ENCODE measurements at regions not wholly inside any gene's neighbourhood (a gene's known extent, or its start where the extent isn't known, plus 50 kb on each side); places are given as distances from the start of the nearest gene placed in this dataset.

DNA sequence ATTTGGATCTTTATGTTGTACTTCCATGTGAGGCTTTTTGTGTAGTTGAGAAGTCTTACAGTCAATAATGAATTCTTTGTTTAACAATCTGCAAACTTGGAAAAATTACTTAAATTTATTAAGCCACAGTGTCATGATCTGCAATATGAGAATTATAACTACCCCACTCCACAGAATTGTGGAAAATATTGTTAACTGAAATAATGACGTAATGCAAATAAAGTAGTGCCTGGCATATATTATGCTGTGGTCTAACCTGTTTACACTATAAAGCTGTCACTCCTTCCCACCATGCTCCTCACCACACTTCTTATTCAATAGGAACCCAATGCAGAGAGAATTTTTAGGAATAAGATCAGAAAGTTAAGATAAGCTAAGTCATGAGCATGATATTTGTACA lies 632.1 kb upstream of the GALNTL6 start (continued):
- TF ChIP-seq, protein P1, sequence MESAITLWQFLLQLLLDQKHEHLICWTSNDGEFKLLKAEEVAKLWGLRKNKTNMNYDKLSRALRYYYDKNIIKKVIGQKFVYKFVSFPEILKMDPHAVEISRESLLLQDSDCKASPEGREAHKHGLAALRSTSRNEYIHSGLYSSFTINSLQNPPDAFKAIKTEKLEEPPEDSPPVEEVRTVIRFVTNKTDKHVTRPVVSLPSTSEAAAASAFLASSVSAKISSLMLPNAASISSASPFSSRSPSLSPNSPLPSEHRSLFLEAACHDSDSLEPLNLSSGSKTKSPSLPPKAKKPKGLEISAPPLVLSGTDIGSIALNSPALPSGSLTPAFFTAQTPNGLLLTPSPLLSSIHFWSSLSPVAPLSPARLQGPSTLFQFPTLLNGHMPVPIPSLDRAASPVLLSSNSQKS (CRISPR knock-in tag; IDR thresholded peaks at IDR 0.05): no peak

- Histone ChIP-seq H3K79me2 (ENCODE audit: control insufficient read depth, insufficient read depth, low read length) (no peaks in the 10 kb centered on the region), H3K27ac (ENCODE audit: extremely low read depth, low read depth, low read length) (no peak overlapping the region), H3K27me3 (ENCODE audit: control insufficient read depth in 2 of 2, insufficient read depth in 2 of 2, low read length in 2 of 2) (no peaks in the 10 kb centered on the region), H3K9me3 (replicated peaks; ENCODE audit: control insufficient read depth, insufficient read depth, low read depth, low read length) (no peaks in the 10 kb centered on the region), H3K9ac (ENCODE audit: insufficient read depth in 1 of 2, low read depth in 2 of 2, low read length in 2 of 2) (no peak overlapping the region), H3K36me3 (ENCODE audit: control insufficient read depth, insufficient read depth, low read length) (no peaks in the 10 kb centered on the region), H3K4me1 (replicated peaks in 1 of 2; ENCODE audit: control insufficient read depth in 2 of 2, insufficient read depth in 2 of 2, low read length in 2 of 2) (no peaks in the 10 kb centered on the region), H3K4me3 (no peak overlapping the region), H2AFZ (ENCODE audit: low read depth, low read length) (no peak overlapping the region), H3K9me1 (ENCODE audit: control insufficient read depth, insufficient read depth, low read length) (no peaks in the 10 kb centered on the region), H4K20me1 (replicated peaks; ENCODE audit: control insufficient read depth, insufficient read depth, low read length) (no peaks in the 10 kb centered on the region), H3K4me2 (ENCODE audit: insufficient read depth, low read length) (no peak overlapping the region)
- CTCF ChIA-PET (ENCODE audit: low intra/inter-chr PET ratio): no interaction called here
- ATAC-seq (no peak), FAIRE-seq (no peak), DNase-seq (ENCODE audit: extremely low read depth in 1 of 4, low spot score in 3 of 4) (no peak)
- in situ Hi-C loops (cut with MboI) (no loop called here), intact Hi-C loops (cut with micrococcal nuclease) (no loop called here)
- BruUV-seq (replicated peaks): no TSS peak
- TF ChIP-seq ZNF347 (CRISPR knock-in tag; IDR thresholded peaks at IDR 0.05; ENCODE audit: low read depth) (no peak), PYGO2 (tag; IDR thresholded peaks at IDR 0.05) (no peak)
- POLR2A ChIA-PET: no interaction called here
These were observed 642.5 kb upstream of the GALNTL6 start for GRCh38 chr4:171170671-171171070.

GRCh38 chr4:171169396-171169795 lies 643.8 kb upstream of the GALNTL6 start:
- no peak for DNase-seq (ENCODE audit: extremely low read depth in 1 of 4, low spot score in 3 of 4)
- intact Hi-C loops (cut with micrococcal nuclease) (no loop called here), in situ Hi-C loops (cut with MboI) (no loop called here)
- no peak for FAIRE-seq
- H3K27me3 ChIP-seq (ENCODE audit: control insufficient read depth in 2 of 2, insufficient read depth in 2 of 2, low read length in 2 of 2): no peaks in the 10 kb centered on the region
- H3K9ac ChIP-seq (ENCODE audit: insufficient read depth in 1 of 2, low read depth in 2 of 2, low read length in 2 of 2): no peak overlapping the region
- H2AFZ ChIP-seq (ENCODE audit: low read depth, low read length): no peak overlapping the region
- H3K4me2 ChIP-seq (ENCODE audit: insufficient read depth, low read length): no peak overlapping the region
- BruUV-seq (replicated peaks): no TSS peak
- 0% methylated on average over 4 of the region's 4 CpGs for WGBS (ENCODE audit: insufficient coverage, low coverage, missing lambda C conversion rate)
- H3K9me1 ChIP-seq (ENCODE audit: control insufficient read depth, insufficient read depth, low read length): no peaks in the 10 kb centered on the region
- no peak for ATAC-seq
- H3K79me2 ChIP-seq (ENCODE audit: control insufficient read depth, insufficient read depth, low read length): no peaks in the 10 kb centered on the region
- no peaks in the 10 kb centered on the region for H3K4me1 ChIP-seq (replicated peaks in 1 of 2; ENCODE audit: control insufficient read depth in 2 of 2, insufficient read depth in 2 of 2, low read length in 2 of 2)
- no peaks in the 10 kb centered on the region for H3K36me3 ChIP-seq (ENCODE audit: control insufficient read depth, insufficient read depth, low read length)
- no peaks in the 10 kb centered on the region for H4K20me1 ChIP-seq (replicated peaks; ENCODE audit: control insufficient read depth, insufficient read depth, low read length)
- no peaks in the 10 kb centered on the region for H3K9me3 ChIP-seq (replicated peaks; ENCODE audit: control insufficient read depth, insufficient read depth, low read depth, low read length)
- CTCF ChIA-PET (ENCODE audit: low intra/inter-chr PET ratio): no interaction called here
- POLR2A ChIA-PET: no interaction called here
- no peak overlapping the region for H3K27ac ChIP-seq (ENCODE audit: extremely low read depth, low read depth, low read length)
- H3K4me3 ChIP-seq: no peak overlapping the region
- TF ChIP-seq ZNF253 (CRISPR knock-in tag; conservative IDR thresholded peaks at IDR 0.05): no peak
- no peak for TF ChIP-seq PHF20 (IDR thresholded peaks at IDR 0.05; ENCODE audit: partially characterized antibody)
- no peak for TF ChIP-seq E2F4 (CRISPR knock-in tag; IDR thresholded peaks at IDR 0.05; ENCODE audit: low read depth)
- TF ChIP-seq HCFC1 (IDR thresholded peaks at IDR 0.05; ENCODE audit: low read depth, low read length): no peak
- no peak for TF ChIP-seq NFIC (IDR thresholded peaks at IDR 0.05)
- TF ChIP-seq, protein P2, sequence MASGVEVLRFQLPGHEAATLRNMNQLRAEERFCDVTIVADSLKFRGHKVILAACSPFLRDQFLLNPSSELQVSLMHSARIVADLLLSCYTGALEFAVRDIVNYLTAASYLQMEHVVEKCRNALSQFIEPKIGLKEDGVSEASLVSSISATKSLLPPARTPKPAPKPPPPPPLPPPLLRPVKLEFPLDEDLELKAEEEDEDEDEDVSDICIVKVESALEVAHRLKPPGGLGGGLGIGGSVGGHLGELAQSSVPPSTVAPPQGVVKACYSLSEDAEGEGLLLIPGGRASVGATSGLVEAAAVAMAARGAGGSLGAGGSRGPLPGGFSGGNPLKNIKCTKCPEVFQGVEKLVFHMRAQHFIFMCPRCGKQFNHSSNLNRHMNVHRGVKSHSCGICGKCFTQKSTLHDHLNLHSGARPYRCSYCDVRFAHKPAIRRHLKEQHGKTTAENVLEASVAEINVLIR (CRISPR knock-in tag; IDR thresholded peaks at IDR 0.05): no peak
- TF ChIP-seq ZNF717 (CRISPR knock-in tag; IDR thresholded peaks at IDR 0.05): no peak
- TF ChIP-seq, protein P3, sequence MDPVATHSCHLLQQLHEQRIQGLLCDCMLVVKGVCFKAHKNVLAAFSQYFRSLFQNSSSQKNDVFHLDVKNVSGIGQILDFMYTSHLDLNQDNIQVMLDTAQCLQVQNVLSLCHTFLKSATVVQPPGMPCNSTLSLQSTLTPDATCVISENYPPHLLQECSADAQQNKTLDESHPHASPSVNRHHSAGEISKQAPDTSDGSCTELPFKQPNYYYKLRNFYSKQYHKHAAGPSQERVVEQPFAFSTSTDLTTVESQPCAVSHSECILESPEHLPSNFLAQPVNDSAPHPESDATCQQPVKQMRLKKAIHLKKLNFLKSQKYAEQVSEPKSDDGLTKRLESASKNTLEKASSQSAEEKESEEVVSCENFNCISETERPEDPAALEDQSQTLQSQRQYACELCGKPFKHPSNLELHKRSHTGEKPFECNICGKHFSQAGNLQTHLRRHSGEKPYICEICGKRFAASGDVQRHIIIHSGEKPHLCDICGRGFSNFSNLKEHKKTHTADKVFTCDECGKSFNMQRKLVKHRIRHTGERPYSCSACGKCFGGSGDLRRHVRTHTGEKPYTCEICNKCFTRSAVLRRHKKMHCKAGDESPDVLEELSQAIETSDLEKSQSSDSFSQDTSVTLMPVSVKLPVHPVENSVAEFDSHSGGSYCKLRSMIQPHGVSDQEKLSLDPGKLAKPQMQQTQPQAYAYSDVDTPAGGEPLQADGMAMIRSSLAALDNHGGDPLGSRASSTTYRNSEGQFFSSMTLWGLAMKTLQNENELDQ (CRISPR knock-in tag; IDR thresholded peaks at IDR 0.05; ENCODE audit: borderline replicate concordance): no peak

Data from K562 (cell line).